LoVo (cell line): ENCODE measurements at regions not wholly inside any gene's neighbourhood (a gene's known extent, or its start where the extent isn't known, plus 50 kb on each side); places are given as distances from the start of the nearest gene placed in this dataset.

Experiments
- DNase-seq: peaks from one replicate; pipeline ENCODE4 v3.0.0-alpha.2; 2016; ENCODE audit warnings: low spot score

DNA sequence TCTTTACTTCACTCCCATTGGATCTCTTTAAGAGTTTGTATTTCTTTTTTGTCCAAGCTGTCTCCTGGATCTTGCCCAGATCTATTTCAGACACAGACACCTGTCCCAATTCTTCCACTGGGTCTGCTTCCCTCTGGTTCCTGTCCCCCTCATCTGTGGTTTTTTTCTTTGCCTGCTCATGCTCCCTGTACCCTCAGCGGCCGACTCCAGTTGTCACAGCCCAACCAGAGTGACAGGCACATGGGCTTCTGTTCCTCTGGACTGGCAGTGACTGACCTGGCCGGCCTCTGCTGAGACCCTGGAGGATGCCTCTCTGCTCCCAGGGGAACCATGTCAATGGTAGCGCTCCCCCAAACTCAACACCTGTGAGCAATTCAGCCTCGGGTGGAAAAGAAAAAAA is 142.6 kb downstream of the WSCD1 start:
- no peak for DNase-seq

DNA sequence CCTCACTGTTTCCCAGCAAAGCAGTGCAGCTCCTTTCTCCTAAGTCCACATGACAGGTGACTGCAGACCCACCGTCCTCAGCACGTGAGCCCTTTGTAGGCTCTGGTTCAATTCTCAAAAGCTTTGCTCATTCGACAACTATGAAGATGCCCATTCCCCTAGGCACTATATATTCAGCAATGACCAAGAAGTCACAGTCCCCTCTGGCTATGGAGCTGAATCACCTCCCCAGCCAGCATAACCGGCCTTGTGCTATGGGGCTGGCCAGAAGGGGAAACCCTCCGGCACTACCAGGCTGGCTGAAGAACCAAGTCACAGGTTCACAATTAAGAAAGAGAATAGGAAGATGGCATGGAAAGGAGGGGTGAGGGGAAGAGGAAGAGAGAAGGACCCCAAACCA is 139.7 kb downstream of the WSCD1 start:
- DNase-seq: no peak

DNA sequence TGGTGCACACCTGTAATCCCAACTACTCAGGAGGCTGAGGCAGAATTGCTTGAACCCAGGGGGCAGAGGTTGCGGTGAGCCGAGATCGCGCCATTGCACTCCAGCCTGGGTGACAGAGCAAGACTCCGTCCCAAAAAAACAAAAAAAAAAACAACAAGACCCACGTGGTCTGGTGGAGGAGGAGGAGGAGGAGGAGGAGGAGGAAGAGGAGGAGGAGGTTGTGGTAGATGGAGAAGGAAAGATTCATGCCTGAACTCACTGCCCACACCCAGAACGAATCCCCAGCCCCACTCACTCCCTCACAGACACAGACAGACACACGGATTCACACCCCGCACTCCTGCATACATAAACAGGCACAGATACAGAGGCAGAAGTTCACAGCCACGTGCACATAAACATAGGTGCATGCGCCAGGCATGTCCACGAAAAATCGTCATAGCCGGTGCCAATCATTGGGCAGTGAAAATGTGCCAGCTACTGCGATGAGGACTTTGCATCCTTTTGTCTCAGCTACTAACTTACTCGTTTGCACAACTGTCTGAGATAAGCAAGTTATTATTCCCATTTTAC is 138.5 kb downstream of the WSCD1 start:
- DNase-seq: no peak

DNA sequence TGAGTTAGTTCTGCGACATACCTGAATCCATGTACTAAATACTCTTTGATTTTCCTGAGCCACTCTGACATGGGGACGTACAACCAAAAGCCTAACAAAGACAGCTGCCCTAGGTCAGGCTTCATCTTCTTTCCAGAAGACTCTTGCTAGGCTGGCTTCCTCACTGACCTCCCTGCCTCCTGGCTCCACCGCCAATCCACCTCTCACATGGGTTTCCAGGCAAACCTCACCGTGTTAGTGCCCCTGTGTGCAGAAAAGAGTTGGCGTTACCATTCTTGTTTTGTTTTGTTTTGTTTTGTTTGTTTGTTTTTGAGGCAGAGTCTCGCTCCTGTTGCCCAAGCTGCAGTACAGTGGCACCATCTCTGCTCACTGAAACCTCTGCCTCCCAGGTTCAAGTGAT is 135.3 kb downstream of the WSCD1 start:
- no peak for DNase-seq

DNA sequence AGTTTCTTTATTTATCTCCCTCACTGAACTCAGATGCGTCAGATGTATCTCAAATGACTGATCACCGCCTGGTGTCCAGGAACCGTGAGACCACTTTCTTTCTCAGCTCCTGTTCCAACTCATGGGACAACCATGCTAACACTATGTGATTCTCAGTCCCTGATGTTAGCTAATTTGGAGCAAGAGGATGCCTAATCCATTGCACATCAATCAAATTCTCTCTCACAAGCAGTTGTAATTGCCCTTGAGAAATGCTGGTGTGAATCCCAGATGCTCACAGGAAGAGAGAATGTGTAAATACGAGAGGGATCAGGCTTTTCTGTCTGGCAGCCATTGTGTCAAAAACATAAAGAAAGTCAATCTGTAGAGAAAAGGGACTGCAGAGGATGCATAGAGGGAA is 134.9 kb downstream of the WSCD1 start:
- DNase-seq: no peak

DNA sequence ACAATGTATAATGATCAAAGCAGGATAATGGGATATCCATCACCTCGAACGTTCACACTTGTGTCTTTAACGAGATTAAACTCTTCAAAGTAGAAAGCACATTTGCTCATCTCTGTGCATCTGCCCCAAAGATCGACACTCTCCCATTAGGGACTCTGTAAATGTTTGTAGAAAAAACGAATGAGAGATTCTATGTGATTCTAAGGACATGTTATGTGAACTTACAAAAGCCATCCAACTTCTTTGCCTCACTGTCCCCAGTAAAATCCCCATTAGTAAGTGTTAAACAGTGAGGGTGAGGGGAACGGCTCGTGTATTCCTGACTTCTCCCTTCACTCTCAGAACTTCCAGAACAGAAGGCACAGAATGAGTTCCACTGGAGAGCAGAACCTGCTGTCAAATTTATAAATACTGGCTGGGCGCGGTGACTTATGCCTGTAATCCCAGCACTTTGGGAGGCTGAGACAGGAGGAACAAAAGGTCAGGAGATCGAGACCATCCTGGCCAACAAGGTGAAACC is 134.1 kb downstream of the WSCD1 start:
- no peak for DNase-seq

DNA sequence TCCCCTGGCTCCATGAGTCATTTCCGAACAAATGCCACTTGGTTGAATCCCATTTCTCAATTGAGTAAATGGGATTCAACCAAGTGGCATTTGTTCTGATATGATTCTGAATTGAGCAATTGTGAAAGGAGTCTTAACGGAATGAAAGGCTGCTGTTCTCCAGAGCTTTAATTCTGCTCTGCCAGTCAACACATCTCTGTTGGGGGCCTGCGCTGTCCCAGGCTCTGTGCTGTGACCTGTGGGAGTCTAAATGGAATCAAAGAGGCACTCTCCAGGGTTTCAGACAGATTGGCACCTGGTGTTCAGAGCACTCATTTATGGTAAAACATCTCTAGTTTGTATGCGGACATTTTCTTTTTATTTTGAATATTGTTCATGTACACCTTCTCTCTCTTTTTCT is 126.2 kb downstream of the WSCD1 start:
- no peak for DNase-seq

DNA sequence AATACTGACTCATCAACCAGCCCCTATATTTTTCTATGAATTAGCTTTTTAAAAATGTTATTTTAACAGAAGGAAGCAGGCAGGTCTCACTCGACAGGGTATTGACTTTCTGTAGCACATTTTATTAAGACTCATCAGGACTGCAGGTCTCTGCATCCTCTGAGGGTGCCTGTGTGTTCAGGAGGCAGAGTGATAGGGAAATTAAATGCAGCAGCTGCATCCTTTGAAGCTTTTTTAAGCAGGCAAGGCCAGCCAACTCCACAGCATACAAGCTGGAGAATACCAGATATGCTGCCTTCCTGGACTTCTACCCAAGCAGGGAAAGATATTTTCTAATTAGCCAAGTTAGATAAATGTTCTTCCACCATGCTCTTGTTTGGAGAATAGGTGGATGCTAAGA is 124.9 kb downstream of the WSCD1 start:
- DNase-seq: no peak

DNA sequence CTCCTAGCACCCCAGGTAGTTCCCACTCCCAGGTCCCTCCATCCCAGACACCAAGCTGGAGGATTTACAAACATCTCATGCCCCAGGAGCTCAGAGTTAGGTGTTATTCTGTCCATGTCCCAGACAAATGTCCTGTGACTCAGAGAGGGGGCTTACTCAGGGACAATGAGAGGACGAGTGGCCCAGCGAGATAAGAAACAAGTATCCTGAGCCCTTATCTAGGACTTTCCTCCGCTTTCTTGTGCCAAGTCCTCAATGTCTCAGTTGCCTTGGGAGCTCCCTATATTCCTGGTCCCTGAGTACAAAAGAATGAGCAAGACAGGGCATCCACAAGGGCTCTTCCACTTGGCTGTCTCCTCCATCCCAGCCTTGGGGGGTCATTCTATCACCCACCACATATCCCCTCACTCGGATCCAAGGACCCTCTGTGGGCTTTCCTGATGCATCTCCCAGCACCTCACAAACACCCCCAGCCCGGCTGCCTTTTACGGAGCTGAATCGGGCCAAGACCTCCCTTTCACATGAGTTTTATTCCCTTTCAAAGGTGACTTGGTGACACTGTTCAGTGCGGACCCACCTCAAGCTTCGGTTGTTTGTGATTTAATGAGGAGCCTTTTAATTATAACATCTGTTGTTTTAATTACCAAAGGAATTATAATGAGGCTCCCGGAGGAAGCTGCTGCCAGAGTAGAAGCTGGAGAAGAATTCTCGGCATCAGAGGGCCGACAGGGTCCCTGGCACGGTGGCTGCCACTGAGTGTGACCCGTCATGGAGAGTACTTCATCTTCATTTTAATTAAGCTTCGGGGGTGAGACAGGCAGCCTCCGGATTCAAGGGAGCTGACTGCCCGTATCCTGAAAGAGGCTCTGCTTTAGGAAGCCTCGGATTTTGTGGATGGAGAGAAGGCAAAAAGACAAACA is 121.5 kb downstream of the WSCD1 start:
- no peak for DNase-seq

DNA sequence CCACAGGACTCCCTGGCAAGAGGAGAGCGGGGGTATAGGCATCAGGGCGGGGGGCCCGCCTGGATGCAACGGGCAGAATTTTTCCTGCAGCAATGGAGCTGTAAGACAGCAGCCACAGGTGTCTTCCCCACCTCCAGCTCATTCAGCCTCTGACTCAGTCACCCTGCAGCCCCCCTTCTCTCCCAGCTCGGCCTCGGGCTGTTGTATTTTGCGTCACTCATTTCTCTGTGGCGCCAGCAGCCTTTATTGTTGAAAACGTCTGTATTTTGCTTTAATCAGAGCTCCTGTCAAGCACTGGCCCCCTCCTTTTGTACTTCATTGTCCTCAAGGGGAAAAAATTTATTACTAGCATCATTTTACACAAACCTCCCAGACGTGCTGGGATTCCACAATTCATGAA is 117.7 kb downstream of the WSCD1 start:
- DNase-seq: no peak

DNA sequence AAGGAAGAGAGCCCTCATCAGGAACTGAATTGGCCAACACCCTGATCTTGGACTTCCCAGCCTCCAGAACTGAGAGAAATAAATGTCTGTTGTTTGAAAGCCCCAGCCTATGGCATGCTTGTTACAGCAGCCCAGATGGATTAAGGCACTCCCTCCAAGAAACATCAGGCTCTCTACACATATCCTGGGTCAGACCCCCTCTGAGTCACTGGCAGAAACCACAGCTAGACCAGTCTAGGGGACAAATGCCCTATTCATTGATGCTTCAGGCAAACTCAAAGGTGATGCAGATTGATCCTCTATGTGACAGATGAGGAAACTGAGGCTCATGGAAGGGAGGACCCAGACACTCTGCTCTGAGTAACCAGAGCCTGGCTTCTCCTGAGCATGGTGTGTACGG is 116.8 kb downstream of the WSCD1 start:
- DNase-seq: no peak

DNA sequence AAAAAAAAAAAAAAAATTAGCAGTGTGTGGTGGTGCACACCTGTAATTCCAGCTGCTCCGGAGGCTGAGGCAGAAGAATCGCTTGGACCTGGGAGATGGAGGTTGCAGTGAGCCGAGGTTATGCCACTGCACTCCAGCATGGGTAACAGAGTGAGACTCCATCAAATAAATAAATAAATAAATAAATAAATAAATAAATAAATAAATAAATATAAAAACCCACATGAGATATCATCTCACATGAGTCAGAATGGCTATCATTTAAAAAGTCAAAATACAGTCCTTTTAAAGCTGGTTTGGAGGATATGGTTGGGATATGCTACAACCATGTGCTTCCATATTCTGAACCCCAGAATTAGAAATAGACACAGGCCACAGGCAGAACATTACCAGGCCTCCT is 114.3 kb downstream of the WSCD1 start:
- DNase-seq: no peak

DNA sequence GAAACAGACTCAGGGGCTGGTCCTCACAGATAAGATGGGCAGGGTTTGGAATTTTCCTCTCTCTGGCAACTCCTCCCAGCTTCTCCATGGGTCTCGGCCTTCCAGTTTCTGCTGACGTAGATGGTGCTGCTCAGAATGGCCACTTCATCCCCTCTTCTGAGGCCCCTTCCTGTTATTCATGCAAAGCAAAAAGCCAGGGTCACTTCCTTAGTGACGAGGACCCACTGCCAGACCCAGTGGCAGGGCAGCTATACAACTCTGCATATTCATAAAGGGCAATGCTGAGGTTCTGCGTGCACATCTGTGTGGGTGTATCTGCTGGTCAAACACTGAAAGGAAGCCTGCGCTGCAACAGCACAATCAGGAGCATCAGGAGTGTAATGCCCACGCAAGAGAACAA is 108.8 kb downstream of the WSCD1 start:
- DNase-seq: no peak

DNA sequence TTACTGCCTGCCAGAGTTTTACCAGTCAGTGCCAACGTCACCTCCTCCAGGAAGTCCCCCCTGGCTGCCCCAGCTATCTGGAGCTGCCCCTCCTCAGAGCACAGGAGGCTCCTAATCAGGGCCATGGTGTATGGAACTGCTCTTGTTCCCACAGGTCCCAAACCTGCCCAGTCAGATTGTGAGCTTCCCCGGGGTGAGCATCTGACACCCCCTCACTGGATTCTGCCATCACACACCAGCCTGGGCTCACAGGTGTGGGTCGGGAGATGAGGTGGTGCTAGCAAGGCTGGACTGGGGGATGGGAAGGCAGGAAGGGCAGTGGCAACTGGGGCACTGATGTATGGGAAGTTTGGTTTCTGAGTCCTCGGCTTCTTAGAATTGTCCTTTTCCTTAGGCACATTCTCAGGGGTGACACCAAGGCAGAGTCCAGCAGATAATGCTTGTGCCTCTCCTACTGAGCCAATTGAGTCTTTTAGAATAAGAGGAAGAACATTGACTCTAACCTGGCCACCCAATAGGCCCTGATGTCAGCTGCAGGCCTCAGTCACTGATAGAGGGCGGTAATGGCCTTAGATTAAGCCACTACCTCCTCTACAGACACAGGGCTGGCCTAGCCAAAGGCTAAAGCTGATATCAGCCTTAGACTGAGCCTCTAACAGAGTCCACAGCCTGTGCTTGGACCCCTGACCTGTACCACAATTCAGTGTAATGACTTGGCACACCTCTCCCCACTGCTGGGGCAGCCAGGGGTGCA is 107.9 kb downstream of the WSCD1 start:
- DNase-seq: no peak
